ENCODE measurements at regions not wholly inside any gene's neighbourhood (a gene's known extent, or its start where the extent isn't known, plus 50 kb on each side); places are given as distances from the start of the nearest gene placed in this dataset.
"Not testable (repeated sequence)": the region's sequence is repeated elsewhere in the genome, so short reads cannot be mapped to it uniquely, and the experiment has no call there.

DNA sequence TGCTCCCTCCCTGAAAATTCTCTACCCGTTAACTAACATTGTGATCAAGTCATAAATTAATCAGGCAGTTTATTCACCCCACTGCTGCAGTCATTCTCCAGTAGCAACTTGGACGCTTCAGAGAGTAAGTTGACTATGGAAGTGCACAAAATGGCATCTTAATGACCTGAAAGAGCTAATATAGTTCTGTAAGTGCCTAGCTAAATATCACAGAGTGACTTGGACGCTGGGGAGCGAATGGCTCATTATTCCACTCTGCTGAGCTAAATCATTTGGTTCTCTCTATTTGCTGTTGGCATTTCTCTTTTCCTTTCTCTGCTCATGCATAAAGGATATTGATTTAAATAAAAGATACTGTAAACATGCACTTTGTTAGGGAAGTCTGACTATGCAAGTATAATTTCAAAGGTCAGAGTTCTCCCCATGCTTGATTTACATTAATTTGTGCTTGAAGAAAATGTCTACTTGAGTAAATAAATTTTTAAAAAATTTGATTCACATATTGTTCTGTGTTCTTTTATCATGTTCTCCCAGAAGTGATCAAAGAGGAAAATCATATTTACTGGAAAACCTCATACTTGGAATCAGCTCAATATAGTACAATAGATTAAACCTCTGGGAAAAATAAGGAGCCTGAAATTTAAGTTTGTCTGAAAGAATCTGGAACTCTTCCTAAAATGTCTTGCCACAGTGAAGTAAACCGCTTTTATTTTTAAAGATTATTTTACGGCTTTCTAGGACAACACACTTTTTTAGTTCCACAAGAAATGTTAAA lies 169.5 kb upstream of the HAPLN1 start:
- no peak for DNase-seq (ENCODE audit: low read depth in 2 of 2)

GRCh38 chr5:83877911-83878706 lies 157.5 kb upstream of the HAPLN1 start:
- DNase-seq (ENCODE audit: low read depth in 2 of 2) = no peak

DNA sequence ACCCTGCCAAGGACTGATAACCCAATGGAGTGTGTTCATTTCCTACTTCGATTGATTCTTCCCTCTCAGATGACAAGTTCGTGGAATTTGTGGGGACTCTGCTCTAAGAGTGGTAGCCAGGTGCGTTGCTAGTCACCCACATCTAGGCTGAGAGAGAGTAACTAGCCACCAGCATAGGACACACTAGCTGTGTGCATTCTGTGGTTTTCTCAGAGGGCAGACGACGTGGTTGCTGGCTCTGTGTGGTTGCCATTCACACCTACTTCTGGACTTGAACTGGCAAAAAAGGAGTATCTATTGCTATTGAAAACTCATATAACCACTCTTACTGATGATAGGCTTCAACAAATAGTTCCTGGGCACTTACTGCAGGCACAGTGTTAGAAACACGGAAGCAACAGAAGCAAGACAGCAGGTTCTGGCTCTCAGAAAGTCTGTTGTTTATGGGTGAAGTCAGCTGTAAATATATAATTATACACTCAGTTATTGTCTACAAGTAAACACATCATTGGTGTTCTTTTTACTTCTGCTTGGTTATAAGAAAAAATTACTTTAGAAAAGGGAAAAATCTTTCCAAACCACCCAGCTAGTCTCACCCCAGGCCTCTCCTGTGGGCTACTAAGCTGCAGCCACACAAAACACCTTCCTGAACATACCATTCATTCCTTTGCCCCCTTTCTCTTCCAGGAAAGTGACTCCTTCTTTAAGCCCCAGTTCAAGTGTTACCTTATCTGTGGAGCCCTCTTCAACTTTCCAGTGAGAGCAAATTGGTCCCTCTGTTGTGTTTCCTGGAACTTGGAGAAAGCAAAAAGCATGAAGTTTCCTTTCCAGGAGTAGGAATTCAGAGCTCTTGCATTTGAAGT lies 151.1 kb upstream of the HAPLN1 start:
- DNase-seq (ENCODE audit: low read depth in 2 of 2) = no peak

DNA sequence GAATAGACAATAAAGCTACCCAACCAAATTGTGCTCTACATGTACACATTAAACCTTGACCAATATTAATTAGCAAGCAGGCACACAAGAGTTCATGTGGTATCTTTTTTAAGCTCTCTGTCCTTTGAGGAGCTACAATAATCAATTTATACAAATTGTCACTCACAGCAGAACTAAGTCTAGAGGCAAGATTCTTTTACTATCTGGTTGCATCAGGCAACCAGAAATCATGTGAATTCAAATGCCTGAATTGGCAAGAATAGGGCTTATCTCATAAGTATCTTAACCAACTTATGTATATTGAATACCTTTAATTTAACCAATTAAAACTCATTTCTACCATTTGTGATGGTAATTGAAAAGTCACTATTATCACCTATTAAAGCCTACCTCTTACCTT lies 145.5 kb upstream of the HAPLN1 start:
- DNase-seq (ENCODE audit: low read depth in 2 of 2) = no peak

GRCh38 chr5:83865579-83865978 lies 144.9 kb upstream of the HAPLN1 start:
- no peak for DNase-seq (ENCODE audit: low read depth in 2 of 2)

DNA sequence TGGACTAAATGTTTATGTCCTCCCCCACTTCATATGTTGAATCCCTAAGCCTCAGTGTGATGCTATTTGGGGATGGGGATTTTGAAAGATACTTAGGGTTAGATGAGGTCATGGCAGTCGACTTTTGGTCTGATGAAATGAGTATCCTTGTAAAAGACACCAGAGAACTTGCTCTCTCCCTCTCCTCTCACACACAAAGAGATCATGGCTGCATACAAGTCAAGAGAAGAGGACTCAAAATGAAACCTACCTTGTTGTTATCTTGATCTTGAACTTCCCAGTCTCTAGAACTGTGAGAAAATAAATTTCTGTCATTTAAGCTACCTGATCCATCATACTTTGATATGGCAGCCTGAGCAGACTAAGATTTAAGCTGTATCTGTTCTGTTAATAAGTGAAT lies 144.0 kb upstream of the HAPLN1 start:
- no peak for DNase-seq (ENCODE audit: low read depth in 2 of 2)

DNA sequence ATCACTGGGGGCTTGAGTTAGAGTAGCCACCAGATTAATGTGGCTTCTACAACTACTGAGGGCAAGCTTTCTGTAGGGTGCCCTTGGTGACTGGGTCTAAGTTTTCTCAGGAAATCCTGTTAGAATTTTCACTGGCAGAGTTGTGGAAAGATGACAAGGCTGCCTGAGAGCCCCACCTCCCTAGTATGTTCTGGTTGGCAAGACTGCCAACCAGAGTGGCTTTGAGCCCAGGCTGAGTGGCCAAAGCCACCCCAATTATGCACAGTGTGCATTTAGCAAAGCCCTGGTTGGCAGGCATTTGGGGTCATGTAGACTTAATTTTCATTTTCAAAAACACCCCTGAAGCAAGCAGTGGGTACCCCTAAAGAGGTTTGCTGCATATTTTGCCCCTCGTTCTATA lies 136.7 kb upstream of the HAPLN1 start:
- DNase-seq (ENCODE audit: low read depth in 2 of 2) = no peak

DNA sequence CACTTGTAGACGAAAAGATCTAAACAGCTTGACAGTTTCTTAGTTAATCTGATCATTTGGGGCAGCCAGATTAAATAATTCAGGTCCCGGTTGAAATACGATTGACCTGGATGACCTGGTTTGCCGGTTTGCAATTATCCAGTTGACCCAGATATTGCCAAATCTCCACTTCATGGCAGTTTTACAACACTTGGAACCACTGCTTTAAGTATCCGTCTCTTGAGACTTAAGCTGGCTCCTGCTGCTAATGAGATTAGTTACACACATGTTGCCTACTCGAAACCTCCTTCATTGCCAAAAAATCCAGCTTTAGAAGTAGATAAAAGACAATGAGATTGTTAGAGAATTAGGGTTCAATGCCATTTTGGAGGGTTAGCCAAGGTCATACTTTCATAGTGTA lies 136.2 kb upstream of the HAPLN1 start:
- no peak for DNase-seq (ENCODE audit: low read depth in 2 of 2)

- DNase-seq (ENCODE audit: low read depth in 2 of 2) = not testable (repeated sequence)
Observed at GRCh38 chr5:83850412-83850811, 129.8 kb upstream of the HAPLN1 start.

DNA sequence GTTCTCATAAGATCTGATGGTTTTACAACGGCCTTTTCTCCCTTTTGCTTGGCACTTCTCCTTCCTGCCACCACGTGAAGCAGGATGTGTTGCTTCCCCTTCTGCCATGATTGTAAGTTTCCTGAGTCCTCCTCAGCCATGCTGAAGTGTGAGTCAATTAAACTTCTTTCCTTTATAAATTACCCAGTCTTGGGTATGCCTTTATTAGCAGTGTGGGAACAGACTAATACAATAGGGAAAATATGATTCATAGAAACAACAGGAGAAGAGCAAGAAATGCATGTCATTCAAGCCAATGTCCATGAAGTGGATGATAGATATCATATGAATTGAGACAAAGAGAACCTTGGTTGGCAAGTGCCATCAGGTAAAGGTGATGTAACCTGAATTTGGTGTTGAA lies 128.3 kb upstream of the HAPLN1 start:
- DNase-seq (ENCODE audit: low read depth in 2 of 2) = no peak

DNA sequence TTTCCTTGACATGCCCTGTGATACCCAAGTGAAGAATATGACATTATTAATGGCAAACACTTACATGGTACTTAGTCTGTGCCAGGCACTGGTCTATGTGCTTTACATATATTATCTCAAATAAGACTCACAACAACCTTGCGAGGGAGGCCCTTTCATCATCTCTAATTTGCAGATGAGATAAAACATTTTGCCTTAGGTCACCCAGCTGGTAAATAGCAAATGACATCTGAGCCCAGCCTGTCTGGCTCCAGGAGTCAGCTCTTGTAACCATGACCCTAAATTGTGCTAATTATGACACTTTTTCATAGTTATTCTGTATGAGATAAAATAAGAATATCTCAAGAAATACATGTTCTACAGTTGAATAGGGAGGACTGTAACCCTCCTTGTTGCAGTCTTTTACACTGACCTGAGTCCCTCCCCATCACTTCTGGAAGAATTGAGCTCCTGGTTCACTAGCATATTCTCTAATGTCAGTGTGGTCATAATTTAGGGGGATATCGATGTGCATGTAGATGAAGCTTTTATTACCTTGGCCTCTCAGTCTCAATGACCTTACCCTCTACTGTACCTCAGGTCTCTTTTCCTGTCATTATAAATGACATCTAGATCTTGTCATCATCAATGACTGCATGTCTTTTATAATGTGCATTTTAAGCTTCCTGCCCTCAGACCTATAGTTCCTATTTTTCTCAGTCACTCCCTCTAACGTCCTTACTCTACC lies 126.1 kb upstream of the HAPLN1 start:
- DNase-seq (ENCODE audit: low read depth in 2 of 2) = no peak

- peak; percentile 81 to 83 for DNase-seq (ENCODE audit: low read depth in 2 of 2)
Observed at GRCh38 chr5:83844449-83845068, 123.9 kb upstream of the HAPLN1 start.

- no peak for DNase-seq (ENCODE audit: low read depth in 2 of 2)
Observed at GRCh38 chr5:83839788-83840187, 119.1 kb upstream of the HAPLN1 start.

DNA sequence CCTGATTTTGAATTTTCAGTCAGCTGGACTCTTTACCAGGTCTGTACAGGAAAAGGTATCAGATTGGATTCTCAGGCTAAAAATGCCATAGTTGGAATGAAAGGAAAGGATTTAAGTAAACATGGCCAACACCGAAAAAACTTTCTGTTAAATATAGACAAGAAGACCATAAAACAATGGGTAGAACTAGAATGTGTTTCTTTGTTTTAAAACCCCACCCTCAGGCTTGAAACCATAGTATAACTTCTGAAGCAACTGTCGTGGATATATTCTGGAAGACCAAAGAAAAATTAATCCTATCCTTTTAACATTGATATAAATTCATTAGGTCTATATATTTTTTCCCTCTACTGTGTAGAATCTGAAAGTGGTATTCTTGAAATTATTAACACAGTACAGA lies 118.6 kb upstream of the HAPLN1 start:
- DNase-seq (ENCODE audit: low read depth in 2 of 2) = no peak

DNA sequence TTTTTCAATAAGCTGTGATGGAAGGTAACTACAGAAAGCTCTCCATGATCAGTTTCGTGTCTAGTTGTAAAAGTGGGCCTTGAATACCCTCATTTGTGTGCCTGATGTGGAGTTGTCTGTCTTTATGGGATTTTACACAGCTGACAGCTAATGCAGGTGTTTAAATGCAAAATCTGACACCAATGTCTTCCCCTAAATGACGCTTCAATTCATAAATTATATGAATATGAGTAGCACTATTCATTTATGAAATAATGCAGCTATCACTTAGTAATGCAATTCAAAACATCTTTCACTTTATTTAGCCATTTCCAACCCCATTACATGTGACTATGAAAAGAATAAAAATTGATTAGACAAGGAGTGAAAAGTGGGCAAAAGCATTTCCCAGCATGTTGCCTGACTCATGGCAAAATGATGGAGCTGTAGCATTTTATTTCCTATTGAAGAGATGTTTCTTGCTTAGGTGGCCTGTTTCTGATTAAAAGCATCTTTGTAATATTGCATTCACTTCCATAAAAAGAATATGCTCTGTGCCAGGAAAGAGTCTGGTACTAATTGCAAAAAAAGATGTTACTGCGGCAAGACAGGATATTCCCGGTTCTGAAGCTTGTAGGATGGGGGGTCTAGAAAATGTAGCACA lies 116.7 kb upstream of the HAPLN1 start:
- peak; percentile 78 to 80 for DNase-seq (ENCODE audit: low read depth in 2 of 2)

DNA sequence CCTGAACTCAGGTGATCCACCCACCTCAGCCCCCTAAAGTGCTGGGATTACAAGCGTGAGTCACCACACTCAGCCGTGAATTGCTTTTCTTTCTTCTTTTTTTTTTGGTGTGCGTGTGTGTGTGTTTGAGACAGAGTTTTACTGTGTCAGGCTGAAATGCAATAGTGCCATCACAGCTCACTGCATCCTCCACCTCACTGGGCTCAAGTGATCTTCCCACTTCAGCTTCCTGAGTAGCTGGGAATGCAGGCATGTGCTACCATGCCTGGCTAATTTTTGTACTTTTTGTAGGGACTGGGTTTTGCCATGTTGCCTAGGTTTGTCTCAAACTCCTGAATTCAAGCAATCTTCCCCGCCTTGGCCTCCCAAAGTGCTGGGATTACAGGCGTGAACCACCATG lies 113.7 kb upstream of the HAPLN1 start:
- DNase-seq (ENCODE audit: low read depth in 2 of 2) = no peak

DNA sequence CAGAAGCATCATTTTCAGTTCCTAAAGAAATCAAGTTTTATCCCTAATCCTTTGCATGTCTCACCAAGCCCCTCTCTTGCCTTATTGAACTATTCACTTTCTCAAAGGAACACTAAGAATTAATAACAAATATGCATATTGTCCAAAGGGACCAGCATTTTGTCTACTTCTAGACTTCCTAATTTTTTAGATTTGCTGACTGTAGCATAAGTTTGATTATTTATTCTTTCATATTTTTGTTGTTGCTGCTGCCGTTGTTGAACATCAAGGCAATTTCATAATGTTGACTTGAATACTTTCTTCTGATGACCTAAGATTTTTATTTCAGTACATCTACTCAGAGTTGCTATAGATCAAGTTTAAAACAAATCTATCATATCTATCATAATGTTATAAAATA lies 111.2 kb upstream of the HAPLN1 start:
- DNase-seq (ENCODE audit: low read depth in 2 of 2) = no peak

DNA sequence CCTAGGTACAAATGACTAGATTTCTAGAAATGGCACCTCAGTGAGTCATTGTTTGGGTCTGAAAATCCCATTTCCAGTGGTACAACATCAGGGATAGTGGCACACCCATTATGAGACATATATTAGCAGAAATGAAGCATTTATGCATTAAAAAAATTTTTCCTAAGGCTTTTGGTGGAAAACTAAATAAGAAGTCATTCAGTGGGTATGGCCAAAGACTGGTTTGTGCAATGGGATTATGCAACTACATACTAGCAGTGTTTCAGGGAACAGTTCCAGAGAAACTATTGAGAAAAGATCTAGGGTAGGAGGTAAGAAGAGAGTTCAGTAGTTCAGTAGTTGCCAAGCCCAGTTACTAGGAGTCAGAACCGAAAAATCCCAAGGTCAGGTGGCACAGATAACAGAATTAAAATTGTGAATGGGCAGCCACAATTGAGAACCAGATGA lies 106.5 kb upstream of the HAPLN1 start:
- DNase-seq (ENCODE audit: low read depth in 2 of 2) = no peak

- no peak for DNase-seq (ENCODE audit: low read depth in 2 of 2)
Observed at GRCh38 chr5:83817591-83817990, 96.9 kb upstream of the HAPLN1 start.

DNA sequence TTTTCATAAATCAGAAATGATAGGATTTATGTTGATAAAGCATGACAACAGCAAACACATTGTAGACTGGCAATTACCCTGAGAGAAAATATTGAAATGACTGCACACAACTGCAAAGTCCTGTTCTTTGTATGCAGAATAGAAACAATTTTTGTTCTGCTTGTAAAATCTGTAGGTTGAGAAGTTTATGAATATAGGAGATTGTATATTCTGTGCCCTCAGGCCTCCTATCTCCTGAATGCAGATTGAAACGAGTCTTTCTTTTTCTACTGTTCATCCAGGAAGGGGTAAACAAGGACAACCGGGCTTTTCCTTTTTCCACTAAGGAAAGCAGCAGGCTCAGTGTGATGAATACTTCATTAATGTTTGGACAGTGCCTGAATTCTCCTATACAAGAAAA lies 95.0 kb upstream of the HAPLN1 start:
- DNase-seq (ENCODE audit: low read depth in 2 of 2) = no peak

DNA sequence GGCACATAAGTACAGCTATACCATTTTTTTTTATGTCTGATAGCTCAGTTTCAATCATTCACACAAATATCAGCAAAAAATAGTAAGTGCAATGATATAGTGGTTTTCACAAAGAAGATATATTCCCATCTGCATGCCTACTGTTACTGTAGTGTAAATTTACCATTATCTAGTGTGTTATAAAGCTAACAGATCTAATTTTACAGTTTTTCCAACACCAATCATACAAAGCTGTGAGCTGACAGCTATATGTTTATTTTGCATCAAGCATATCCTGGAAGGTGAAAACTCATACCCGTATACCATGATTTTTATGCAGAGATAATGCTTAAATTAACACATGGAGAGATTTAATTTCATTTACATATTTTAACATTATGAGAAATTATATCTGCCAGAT lies 89.9 kb upstream of the HAPLN1 start:
- no peak for DNase-seq (ENCODE audit: low read depth in 2 of 2)
